ENCODE measurements at regions not wholly inside any gene's neighbourhood (a gene's known extent, or its start where the extent isn't known, plus 50 kb on each side); places are given as distances from the start of the nearest gene placed in this dataset.

- TF ChIP-seq, protein P1, sequence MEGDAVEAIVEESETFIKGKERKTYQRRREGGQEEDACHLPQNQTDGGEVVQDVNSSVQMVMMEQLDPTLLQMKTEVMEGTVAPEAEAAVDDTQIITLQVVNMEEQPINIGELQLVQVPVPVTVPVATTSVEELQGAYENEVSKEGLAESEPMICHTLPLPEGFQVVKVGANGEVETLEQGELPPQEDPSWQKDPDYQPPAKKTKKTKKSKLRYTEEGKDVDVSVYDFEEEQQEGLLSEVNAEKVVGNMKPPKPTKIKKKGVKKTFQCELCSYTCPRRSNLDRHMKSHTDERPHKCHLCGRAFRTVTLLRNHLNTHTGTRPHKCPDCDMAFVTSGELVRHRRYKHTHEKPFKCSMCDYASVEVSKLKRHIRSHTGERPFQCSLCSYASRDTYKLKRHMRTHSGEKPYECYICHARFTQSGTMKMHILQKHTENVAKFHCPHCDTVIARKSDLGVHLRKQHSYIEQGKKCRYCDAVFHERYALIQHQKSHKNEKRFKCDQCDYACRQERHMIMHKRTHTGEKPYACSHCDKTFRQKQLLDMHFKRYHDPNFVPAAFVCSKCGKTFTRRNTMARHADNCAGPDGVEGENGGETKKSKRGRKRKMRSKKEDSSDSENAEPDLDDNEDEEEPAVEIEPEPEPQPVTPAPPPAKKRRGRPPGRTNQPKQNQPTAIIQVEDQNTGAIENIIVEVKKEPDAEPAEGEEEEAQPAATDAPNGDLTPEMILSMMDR (IDR thresholded peaks at IDR 0.05; ENCODE audit: low read depth, low read length), result no peak
- TF ChIP-seq EZH2phosphoT487 (IDR thresholded peaks at IDR 0.05; ENCODE audit: low read depth), result no peak
Measured at GRCh38 chr13:79121286-79121685, 284.8 kb downstream of the RBM26 start.

Data from OCI-LY3 (cell line).